ENCODE measurements at regions not wholly inside any gene's neighbourhood (a gene's known extent, or its start where the extent isn't known, plus 50 kb on each side); places are given as distances from the start of the nearest gene placed in this dataset.

DNA sequence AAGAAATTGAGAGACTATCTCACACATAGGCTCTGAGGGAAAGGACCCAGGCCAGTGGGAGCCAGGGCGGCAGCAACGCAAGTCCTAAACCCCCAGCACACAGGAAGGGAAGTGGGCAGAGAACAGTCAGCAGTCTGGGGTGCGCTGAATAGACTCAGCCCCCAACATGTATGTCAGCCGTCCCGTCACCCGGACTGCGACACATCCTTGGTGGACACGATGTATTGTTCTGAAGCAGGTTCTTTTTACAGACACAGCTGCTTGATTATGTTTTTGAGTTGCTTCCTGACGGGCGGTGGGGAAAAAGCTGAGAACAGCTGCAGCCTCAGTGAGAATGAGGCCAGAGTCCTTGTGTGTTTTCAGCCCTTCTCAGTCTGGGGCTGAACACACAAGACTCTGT lies 64.1 kb upstream of the CXCL14 start:
- DNase-seq (ENCODE audit: extremely low read depth, low read depth), result no peak
- TF ChIP-seq CTCF (IDR thresholded peaks at IDR 0.05; ENCODE audit: low read depth, low read length), result no peak

DNA sequence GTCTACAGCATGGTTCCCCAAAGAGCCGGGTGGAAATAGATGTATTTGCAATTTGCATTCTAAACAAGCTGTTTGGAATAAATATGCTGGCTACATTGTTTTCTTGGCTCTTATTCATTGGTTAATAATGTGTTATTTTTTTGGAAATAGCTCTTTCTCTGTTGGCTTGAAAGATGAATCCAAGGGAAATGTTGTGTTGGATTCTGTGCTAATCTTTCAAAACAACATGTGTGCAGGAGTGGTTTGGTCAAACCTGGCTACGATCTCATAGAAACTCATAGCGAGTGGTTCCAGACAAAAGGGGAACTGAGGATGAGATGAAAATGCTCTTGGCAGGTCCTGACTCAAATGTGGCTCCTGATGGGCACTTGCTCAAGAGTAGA lies 63.7 kb upstream of the CXCL14 start:
- DNase-seq (ENCODE audit: extremely low read depth, low read depth), result no peak
- no peak for TF ChIP-seq CTCF (IDR thresholded peaks at IDR 0.05; ENCODE audit: low read depth, low read length)

- TF ChIP-seq CTCF (IDR thresholded peaks at IDR 0.05; ENCODE audit: low read depth, low read length), result no peak
- no peak for DNase-seq (ENCODE audit: extremely low read depth, low read depth)
Measured at GRCh38 chr5:135641734-135642487, 63.1 kb upstream of the CXCL14 start.

DNA sequence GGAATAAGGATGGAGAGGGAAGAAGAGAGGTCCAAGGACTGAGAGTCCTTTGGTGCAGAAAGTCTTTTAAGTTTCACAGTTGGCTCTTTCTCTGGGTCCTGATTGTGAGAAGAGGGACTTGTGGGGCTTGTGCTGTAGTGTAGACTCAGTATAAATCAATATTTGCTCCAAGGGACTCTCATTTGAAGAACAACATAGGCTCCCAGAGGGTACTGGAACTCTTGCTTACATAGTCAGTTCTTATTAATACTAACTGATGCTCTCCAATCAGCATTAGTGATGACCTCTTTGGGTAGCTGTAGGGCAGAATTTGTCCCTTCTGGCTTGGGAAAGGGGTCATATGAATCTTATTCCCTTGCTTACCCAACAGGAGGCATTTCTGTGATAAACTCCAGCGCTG lies 62.5 kb upstream of the CXCL14 start:
- DNase-seq (ENCODE audit: extremely low read depth, low read depth), result no peak

GRCh38 chr5:135635451-135635850 lies 56.7 kb upstream of the CXCL14 start:
- no peak for TF ChIP-seq CTCF (IDR thresholded peaks at IDR 0.05; ENCODE audit: low read depth, low read length)
- DNase-seq (ENCODE audit: extremely low read depth, low read depth), result no peak

More for the DNA sequence above, 62.5 kb upstream of the CXCL14 start:
- no peak for TF ChIP-seq CTCF (IDR thresholded peaks at IDR 0.05; ENCODE audit: low read depth, low read length)

DNA sequence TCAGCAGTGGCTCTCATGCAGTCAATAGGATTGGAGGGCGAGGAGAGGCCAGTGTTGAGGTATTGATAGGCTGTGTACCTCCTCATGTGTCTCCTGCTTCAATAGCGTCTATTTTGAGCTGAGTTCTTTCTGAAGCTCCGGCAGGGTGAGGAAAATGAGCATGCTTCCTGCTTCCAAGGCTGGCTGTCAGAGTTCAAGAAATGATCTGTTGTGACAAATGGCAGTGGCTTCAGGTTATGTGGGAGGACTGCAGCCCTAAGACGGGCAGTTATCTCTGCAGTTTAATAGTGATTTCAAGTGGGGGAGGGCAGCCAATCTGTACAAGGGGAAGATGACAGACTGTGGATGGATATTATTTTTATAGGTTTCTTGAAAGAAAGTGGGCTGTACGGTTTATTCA lies 54.0 kb upstream of the CXCL14 start:
- no peak for DNase-seq (ENCODE audit: extremely low read depth, low read depth)
- TF ChIP-seq CTCF (IDR thresholded peaks at IDR 0.05; ENCODE audit: low read depth, low read length), result no peak

GRCh38 chr5:135631391-135631790 lies 52.6 kb upstream of the CXCL14 start:
- TF ChIP-seq CTCF (IDR thresholded peaks at IDR 0.05; ENCODE audit: low read depth, low read length), result no peak
- DNase-seq (ENCODE audit: extremely low read depth, low read depth), result no peak

Data from AG09319 (cell line).